ENCODE measurements at regions not wholly inside any gene's neighbourhood (a gene's known extent, or its start where the extent isn't known, plus 50 kb on each side); places are given as distances from the start of the nearest gene placed in this dataset.

GRCh38 chr15:95261546-95261945 lies 1030.2 kb downstream of the MCTP2 start:
- Mint-ChIP-seq H3K27me3 (peaks cover 36% of the 10 kb centered on the region), H3K9me3 (no peaks in the 10 kb centered on the region), H3K4me3 (no peak overlapping the region), H3K27ac (no peak overlapping the region), H3K4me1 (no peaks in the 10 kb centered on the region), H3K36me3 (ENCODE audit: low read depth) (no peaks in the 10 kb centered on the region)
- DNase-seq (no peak), ATAC-seq (no peak)

- H3K27ac Mint-ChIP-seq, result no peak overlapping the region
- no peak for ATAC-seq
- no peaks in the 10 kb centered on the region for H3K36me3 Mint-ChIP-seq (ENCODE audit: low read depth)
- H3K4me1 Mint-ChIP-seq, result no peaks in the 10 kb centered on the region
- no peak overlapping the region for H3K4me3 Mint-ChIP-seq
- H3K27me3 Mint-ChIP-seq, result peaks cover 34% of the 10 kb centered on the region
- no peak for DNase-seq
- H3K9me3 Mint-ChIP-seq, result no peaks in the 10 kb centered on the region
Observed at GRCh38 chr15:95261968-95262367, 1030.6 kb downstream of the MCTP2 start.

GRCh38 chr15:95262866-95263564 lies 1031.7 kb downstream of the MCTP2 start:
- H3K27ac Mint-ChIP-seq, result no peak overlapping the region
- H3K4me3 Mint-ChIP-seq, result no peak overlapping the region
- peaks cover 31% of the 10 kb centered on the region for H3K27me3 Mint-ChIP-seq
- H3K36me3 Mint-ChIP-seq (ENCODE audit: low read depth), result no peaks in the 10 kb centered on the region
- DNase-seq (no peak), ATAC-seq (no peak)
- no peaks in the 10 kb centered on the region for H3K4me1 Mint-ChIP-seq
- no peaks in the 10 kb centered on the region for H3K9me3 Mint-ChIP-seq

GRCh38 chr15:95263751-95264150 lies 1032.4 kb downstream of the MCTP2 start:
- peaks cover 29% of the 10 kb centered on the region for H3K27me3 Mint-ChIP-seq
- no peaks in the 10 kb centered on the region for H3K9me3 Mint-ChIP-seq
- H3K27ac Mint-ChIP-seq, result no peak overlapping the region
- H3K4me1 Mint-ChIP-seq, result no peaks in the 10 kb centered on the region
- no peak for DNase-seq
- H3K4me3 Mint-ChIP-seq, result no peak overlapping the region
- no peaks in the 10 kb centered on the region for H3K36me3 Mint-ChIP-seq (ENCODE audit: low read depth)
- no peak for ATAC-seq

- peaks cover 20% of the 10 kb centered on the region for H3K27me3 Mint-ChIP-seq
- no peak for DNase-seq
- no peaks in the 10 kb centered on the region for H3K4me1 Mint-ChIP-seq
- no peak for ATAC-seq
- no peak overlapping the region for H3K4me3 Mint-ChIP-seq
- no peak overlapping the region for H3K27ac Mint-ChIP-seq
- H3K36me3 Mint-ChIP-seq (ENCODE audit: low read depth), result no peaks in the 10 kb centered on the region
- H3K9me3 Mint-ChIP-seq, result no peaks in the 10 kb centered on the region
Observed at GRCh38 chr15:95265419-95265997, 1034.1 kb downstream of the MCTP2 start.

GRCh38 chr15:95266451-95267061 lies 1035.2 kb downstream of the MCTP2 start:
- no peaks in the 10 kb centered on the region for H3K9me3 Mint-ChIP-seq
- peaks cover 11% of the 10 kb centered on the region for H3K27me3 Mint-ChIP-seq
- H3K4me1 Mint-ChIP-seq, result no peaks in the 10 kb centered on the region
- no peak for ATAC-seq
- DNase-seq, result no peak
- no peak overlapping the region for H3K27ac Mint-ChIP-seq
- no peak overlapping the region for H3K4me3 Mint-ChIP-seq
- H3K36me3 Mint-ChIP-seq (ENCODE audit: low read depth), result no peaks in the 10 kb centered on the region

GRCh38 chr15:95267481-95267880 lies 1036.1 kb downstream of the MCTP2 start:
- H3K4me3 Mint-ChIP-seq, result no peak overlapping the region
- no peak for DNase-seq
- no peaks in the 10 kb centered on the region for H3K9me3 Mint-ChIP-seq
- H3K4me1 Mint-ChIP-seq, result no peaks in the 10 kb centered on the region
- no peak for ATAC-seq
- H3K36me3 Mint-ChIP-seq (ENCODE audit: low read depth), result no peaks in the 10 kb centered on the region
- peaks cover 13% of the 10 kb centered on the region for H3K27me3 Mint-ChIP-seq
- H3K27ac Mint-ChIP-seq, result no peak overlapping the region

- Mint-ChIP-seq H3K4me3 (no peak overlapping the region), H3K27ac (no peak overlapping the region), H3K36me3 (ENCODE audit: low read depth) (no peaks in the 10 kb centered on the region), H3K9me3 (peaks cover 9% of the 10 kb centered on the region), H3K27me3 (peaks cover 12% of the 10 kb centered on the region), H3K4me1 (no peaks in the 10 kb centered on the region)
- DNase-seq (no peak), ATAC-seq (no peak)
Observed at GRCh38 chr15:95269242-95270183, 1038.2 kb downstream of the MCTP2 start.

- ATAC-seq (no peak), DNase-seq (no peak)
- H3K9me3 Mint-ChIP-seq, result peaks cover 9% of the 10 kb centered on the region
- H3K4me3 Mint-ChIP-seq, result no peak overlapping the region
- H3K27me3 Mint-ChIP-seq, result peaks cover 18% of the 10 kb centered on the region
- H3K27ac Mint-ChIP-seq, result no peak overlapping the region
- no peaks in the 10 kb centered on the region for H3K36me3 Mint-ChIP-seq (ENCODE audit: low read depth)
- H3K4me1 Mint-ChIP-seq, result no peaks in the 10 kb centered on the region
Observed at GRCh38 chr15:95274101-95274500, 1042.7 kb downstream of the MCTP2 start.

GRCh38 chr15:95277266-95277665 lies 1045.9 kb downstream of the MCTP2 start:
- ATAC-seq (no peak), DNase-seq (no peak)
- H3K4me3 Mint-ChIP-seq, result no peak overlapping the region
- H3K9me3 Mint-ChIP-seq, result peaks cover 9% of the 10 kb centered on the region
- H3K4me1 Mint-ChIP-seq, result no peaks in the 10 kb centered on the region
- peaks cover 16% of the 10 kb centered on the region for H3K27me3 Mint-ChIP-seq
- no peaks in the 10 kb centered on the region for H3K36me3 Mint-ChIP-seq (ENCODE audit: low read depth)
- H3K27ac Mint-ChIP-seq, result no peak overlapping the region

- ATAC-seq (no peak), DNase-seq (no peak)
- no peaks in the 10 kb centered on the region for H3K4me1 Mint-ChIP-seq
- H3K27me3 Mint-ChIP-seq, result peaks cover 10% of the 10 kb centered on the region
- no peak overlapping the region for H3K4me3 Mint-ChIP-seq
- no peak overlapping the region for H3K27ac Mint-ChIP-seq
- no peaks in the 10 kb centered on the region for H3K9me3 Mint-ChIP-seq
- no peaks in the 10 kb centered on the region for H3K36me3 Mint-ChIP-seq (ENCODE audit: low read depth)
Observed at GRCh38 chr15:95278532-95279245, 1047.3 kb downstream of the MCTP2 start.

GRCh38 chr15:95279277-95280019 lies 1048.1 kb downstream of the MCTP2 start:
- H3K4me1 Mint-ChIP-seq, result peaks cover under 1% of the 10 kb centered on the region
- no peaks in the 10 kb centered on the region for H3K36me3 Mint-ChIP-seq (ENCODE audit: low read depth)
- no peak for DNase-seq
- no peak for ATAC-seq
- H3K4me3 Mint-ChIP-seq, result no peak overlapping the region
- peaks cover 10% of the 10 kb centered on the region for H3K27me3 Mint-ChIP-seq
- no peak overlapping the region for H3K27ac Mint-ChIP-seq
- no peaks in the 10 kb centered on the region for H3K9me3 Mint-ChIP-seq

GRCh38 chr15:95280711-95281110 lies 1049.3 kb downstream of the MCTP2 start:
- no peaks in the 10 kb centered on the region for H3K36me3 Mint-ChIP-seq (ENCODE audit: low read depth)
- ATAC-seq, result no peak
- no peak for DNase-seq
- no peak overlapping the region for H3K27ac Mint-ChIP-seq
- H3K4me3 Mint-ChIP-seq, result no peak overlapping the region
- peaks cover 11% of the 10 kb centered on the region for H3K4me1 Mint-ChIP-seq
- H3K9me3 Mint-ChIP-seq, result no peaks in the 10 kb centered on the region
- H3K27me3 Mint-ChIP-seq, result peaks cover 10% of the 10 kb centered on the region

Measured in activated naive CD8-positive, alpha-beta T cell treated with anti-CD3 and anti-CD28 coated beads, Interleukin-2, amount 50 U/mL, for 24 hours (primary cell).